CD4-positive, alpha-beta T cell treated with Interferon gamma for 1 hour (primary cell): ENCODE measurements at regions not wholly inside any gene's neighbourhood (a gene's known extent, or its start where the extent isn't known, plus 50 kb on each side); places are given as distances from the start of the nearest gene placed in this dataset.
"Not testable (repeated sequence)": the region's sequence is repeated elsewhere in the genome, so short reads cannot be mapped to it uniquely, and the experiment has no call there.

Experiments used
- DNase-seq: peaks from one replicate; pipeline ENCODE4 v3.0.0-alpha.2; 2020

DNA sequence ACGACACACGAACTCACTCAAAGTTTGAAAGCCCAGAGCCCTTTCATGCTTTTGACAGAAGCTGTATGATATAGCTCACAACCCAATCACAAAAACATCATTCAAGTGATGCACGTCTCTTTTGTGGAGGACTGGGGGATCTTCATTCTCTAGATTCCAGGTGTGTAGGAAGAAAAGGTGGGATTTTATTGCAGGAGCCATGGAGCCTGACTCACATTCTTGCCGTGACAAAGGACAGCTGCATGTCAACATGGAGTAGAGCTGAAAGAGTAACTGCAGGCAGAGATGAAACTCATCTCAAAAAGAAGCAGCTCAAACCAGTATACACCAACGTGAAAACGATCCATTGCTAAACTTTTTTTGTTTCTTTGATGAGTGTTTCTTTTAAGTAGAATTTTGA lies 50.9 kb upstream of the PDE1A start:
- no peak for DNase-seq

DNA sequence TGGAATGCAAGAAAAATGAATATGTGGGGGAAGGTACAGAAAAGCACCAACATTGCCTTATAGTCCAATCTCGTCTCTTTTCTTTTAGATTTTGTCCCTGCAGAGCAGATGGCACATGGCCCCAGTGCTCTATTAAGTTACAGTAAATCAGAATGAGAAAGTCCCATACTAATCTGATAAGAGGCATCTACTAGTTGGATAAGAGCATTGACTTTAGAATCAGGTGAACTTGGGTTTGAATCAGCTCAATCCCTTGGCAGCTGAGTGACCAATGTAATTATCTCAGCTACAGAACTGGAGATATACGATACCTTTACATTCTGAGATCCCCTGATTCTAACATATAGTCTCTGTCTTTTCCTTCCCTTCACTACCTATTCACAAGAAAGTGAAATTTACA lies 54.8 kb upstream of the PDE1A start:
- no peak for DNase-seq

- DNase-seq = no peak
Measured at GRCh38 chr2:182482511-182482910, 55.7 kb upstream of the PDE1A start.

DNA sequence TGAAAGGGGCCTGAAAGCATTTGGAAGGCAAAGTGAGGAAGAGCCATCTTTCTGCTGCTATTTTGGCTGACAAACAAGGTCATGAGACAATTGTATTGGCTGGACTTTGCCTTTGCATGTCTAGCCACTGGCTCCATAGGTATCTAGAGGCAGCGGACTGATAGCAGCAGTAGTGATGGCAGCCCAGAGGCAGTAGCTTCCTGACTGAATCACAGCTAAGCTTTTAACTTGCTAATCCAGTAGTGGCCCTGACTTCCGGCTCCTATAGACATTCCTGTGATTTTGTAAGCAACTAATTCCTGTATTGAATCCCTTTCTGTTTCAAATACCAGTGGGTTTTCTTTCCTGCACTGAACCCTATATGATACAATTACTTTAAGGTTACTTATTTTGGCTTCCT lies 69.8 kb upstream of the PDE1A start:
- no peak for DNase-seq

GRCh38 chr2:182499706-182500470 lies 73.1 kb upstream of the PDE1A start:
- no peak for DNase-seq

- no peak for DNase-seq
Measured at GRCh38 chr2:182503886-182504285, 77.0 kb upstream of the PDE1A start.

GRCh38 chr2:182504903-182505302 lies 78.1 kb upstream of the PDE1A start:
- DNase-seq = no peak

DNA sequence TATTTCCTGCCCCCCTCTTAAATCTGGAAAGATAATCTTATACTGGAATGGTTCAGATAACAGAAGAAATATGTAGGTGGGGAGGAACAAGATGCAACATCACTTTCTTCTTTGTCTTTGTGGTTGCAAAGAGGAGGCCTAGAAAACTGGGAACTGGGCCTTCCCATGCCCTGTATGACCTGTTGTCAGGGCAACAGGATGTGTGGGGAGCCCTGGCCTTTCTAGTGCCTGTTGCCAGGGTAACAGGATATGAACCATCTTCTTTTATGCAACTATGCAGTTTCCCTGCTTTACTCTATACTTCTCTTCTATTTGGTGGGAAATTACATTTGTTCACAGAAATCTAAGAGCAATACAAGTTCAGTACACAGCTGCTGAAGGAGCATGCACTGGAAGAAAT lies 79.8 kb upstream of the PDE1A start:
- DNase-seq = no peak

GRCh38 chr2:182508583-182508982 lies 81.7 kb upstream of the PDE1A start:
- DNase-seq = not testable (repeated sequence)

GRCh38 chr2:182509216-182509615 lies 82.4 kb upstream of the PDE1A start:
- no peak for DNase-seq

- DNase-seq = no peak
Measured at GRCh38 chr2:182521453-182522404, 94.9 kb upstream of the PDE1A start.

DNA sequence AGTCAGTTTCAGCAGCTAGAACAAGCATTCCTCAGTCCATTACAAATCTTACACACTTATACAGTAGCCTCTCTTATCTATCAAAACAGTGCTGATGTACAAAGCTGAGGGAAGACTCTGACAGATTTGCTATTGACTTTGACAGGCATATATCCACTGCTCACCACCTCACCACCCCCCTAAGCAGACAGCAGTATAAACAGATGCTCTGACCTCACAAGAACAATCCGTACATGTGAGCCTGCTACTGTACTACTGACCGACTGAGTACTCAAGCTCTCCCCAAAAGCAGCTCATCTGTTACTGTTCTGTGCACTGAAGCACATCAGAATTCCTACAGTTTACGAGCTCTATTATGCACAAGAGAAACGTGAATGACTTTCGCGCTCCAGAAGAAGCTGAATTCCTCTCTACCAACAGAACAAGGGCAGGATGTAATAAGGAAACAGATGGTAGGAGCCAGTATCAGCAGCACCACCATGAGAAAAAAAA lies 95.6 kb upstream of the PDE1A start:
- no peak for DNase-seq

GRCh38 chr2:182522972-182523473 lies 96.2 kb upstream of the PDE1A start:
- DNase-seq = no peak

DNA sequence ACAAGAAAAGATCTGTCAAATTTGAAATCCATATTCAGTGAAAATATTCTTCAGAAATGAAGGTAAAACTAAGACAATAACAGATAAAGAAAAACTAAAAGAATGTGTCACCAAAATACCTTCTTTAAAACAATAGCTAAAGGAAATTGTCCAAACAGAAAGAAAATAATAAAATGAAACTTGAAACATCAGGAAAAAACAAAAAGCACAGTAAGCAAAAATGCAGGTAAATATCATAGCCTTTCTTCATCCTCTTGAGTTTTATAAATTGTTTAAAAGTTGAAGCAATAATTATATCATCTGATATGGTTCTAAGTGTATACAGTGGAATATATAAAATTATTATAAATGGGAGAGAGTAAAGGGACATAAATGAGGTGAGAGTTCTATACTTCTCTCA lies 103.8 kb upstream of the PDE1A start:
- DNase-seq = no peak

DNA sequence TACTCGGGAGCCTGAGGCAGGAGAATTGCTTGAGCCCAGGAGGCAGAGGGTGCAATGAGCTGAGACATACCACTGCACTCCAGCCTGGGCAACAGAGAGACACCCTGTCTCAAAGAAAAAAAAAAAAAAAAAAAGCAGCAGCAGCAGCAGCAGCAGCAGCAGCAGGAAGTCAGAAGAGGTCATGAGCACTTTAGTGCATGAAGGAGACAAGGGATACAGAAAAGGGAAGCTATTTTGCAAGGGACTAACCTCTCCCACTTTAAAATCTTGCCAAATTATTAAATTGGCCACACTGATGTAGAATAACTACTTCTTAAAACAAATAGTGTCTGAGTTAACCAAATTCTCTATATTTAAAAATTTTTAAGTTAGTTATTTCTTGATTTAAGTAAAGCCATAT lies 113.4 kb upstream of the PDE1A start:
- no peak for DNase-seq

DNA sequence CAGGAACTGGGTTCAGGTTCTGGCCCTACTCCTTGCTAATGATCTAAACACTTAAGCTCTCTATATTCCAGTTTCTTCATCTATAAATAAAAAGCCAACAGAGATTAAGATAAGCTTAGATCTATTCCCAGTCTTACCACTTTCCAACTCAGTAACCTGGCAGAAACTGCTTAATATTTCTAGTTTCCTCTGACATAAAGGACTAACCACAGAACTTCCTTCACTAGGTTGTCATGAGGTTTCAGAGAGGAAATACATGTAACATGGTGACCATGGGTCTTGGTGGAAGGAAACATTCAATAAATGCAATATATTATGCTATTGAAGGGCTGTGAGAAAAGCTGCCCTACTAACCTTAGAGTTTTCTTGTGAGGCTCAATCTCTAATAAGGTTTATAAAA lies 114.4 kb upstream of the PDE1A start:
- DNase-seq = no peak

- no peak for DNase-seq
Measured at GRCh38 chr2:182542501-182543258, 115.8 kb upstream of the PDE1A start.

- no peak for DNase-seq
Measured at GRCh38 chr2:182543741-182544525, 117.1 kb upstream of the PDE1A start.

GRCh38 chr2:182545420-182546167 lies 118.8 kb upstream of the PDE1A start:
- DNase-seq = no peak

- no peak for DNase-seq
Measured at GRCh38 chr2:182548031-182548950, 121.5 kb upstream of the PDE1A start.
